ENCODE measurements at regions not wholly inside any gene's neighbourhood (a gene's known extent, or its start where the extent isn't known, plus 50 kb on each side); places are given as distances from the start of the nearest gene placed in this dataset.

GRCh38 chr1:58312461-58312860 is 234.1 kb downstream of the OMA1 start:
- no peak for TF ChIP-seq CTCF (conservative IDR thresholded peaks at IDR 0.05 in 1 of 2, IDR thresholded peaks at IDR 0.05 in 1 of 2; ENCODE audit: extremely low read depth in 1 of 2, insufficient read depth in 1 of 2, low read depth in 1 of 2, low read length in 2 of 2)
- TF ChIP-seq EZH2 (IDR thresholded peaks at IDR 0.05; ENCODE audit: borderline replicate concordance, low read length): no peak

All from mammary epithelial cell (primary cell).